Smooth muscle cell (in vitro differentiated cells): ENCODE measurements at regions not wholly inside any gene's neighbourhood (a gene's known extent, or its start where the extent isn't known, plus 50 kb on each side); places are given as distances from the start of the nearest gene placed in this dataset.

Experiments
- DNase-seq: peaks from one replicate; lab custom pipeline; 2025; ENCODE audit not compliant: unreplicated experiment; lab: John Stamatoyannopoulos, UW
- H2AFZ ChIP-seq: fragments of 200-600 bp; sonication (generic); 2 replicates; pipeline ENCODE4 v1.6.0; 2016; ENCODE audit warnings: antibody characterized with exemption, low read depth, mild to moderate bottlenecking
- H3F3A ChIP-seq: fragments of 200-600 bp; sonication (generic); 2 replicates; pipeline ENCODE4 v1.6.0; 2017; ENCODE audit warnings: antibody characterized with exemption, low read depth
- H3K27ac ChIP-seq: fragments of 200-600 bp; sonication (generic); 2 replicates; pipeline ENCODE4 v1.5.1; 2016; ENCODE audit warnings: low read depth, mild to moderate bottlenecking
- H3K27me3 ChIP-seq: fragments of 200-600 bp; sonication (generic); 2 replicates; pipeline ENCODE4 v1.6.1; 2016; ENCODE audit warnings: low read depth, mild to moderate bottlenecking
- H3K36me3 ChIP-seq: fragments of 200-600 bp; sonication (generic); 2 replicates; pipeline ENCODE4 v1.5.1; 2016; ENCODE audit warnings: low read depth
- H3K4me1 ChIP-seq: fragments of 200-600 bp; sonication (generic); 2 replicates; pipeline ENCODE4 v1.5.1; 2016; ENCODE audit warnings: low read depth
- H3K4me2 ChIP-seq: fragments of 200-600 bp; sonication (generic); 2 replicates; pipeline ENCODE4 v1.6.0; 2016; ENCODE audit warnings: mild to moderate bottlenecking
- H3K4me3 ChIP-seq: fragments of 200-600 bp; sonication (generic); 2 replicates; pipeline ENCODE4 v1.5.1; 2016; ENCODE audit warnings: mild to moderate bottlenecking
- H3K79me2 ChIP-seq: fragments of 200-600 bp; sonication (generic); 2 replicates; pipeline ENCODE4 v1.6.0; 2016; ENCODE audit warnings: low read depth, mild to moderate bottlenecking
- H3K9ac ChIP-seq: fragments of 200-600 bp; sonication (generic); 2 replicates; pipeline ENCODE4 v1.6.0; 2016; ENCODE audit warnings: low read depth
- H3K9me3 ChIP-seq: fragments of 200-600 bp; sonication (generic); replicated peaks from 2 replicates; pipeline ENCODE4 v1.5.1; 2016; ENCODE audit warnings: low read depth
- H4K20me1 ChIP-seq: fragments of 200-600 bp; sonication (generic); 2 replicates; pipeline ENCODE4 v1.6.0; 2016; ENCODE audit warnings: low read depth
- WGBS: methylation state at CpG from one replicate; pipeline ENCODE4 v1.1.7; 2016; ENCODE audit warnings: low lambda C conversion rate; 5-methylcytosine and 5-hydroxymethylcytosine counted together
- TF ChIP-seq, protein P1 (sequence below): fragments of 200-600 bp; sonication (generic); IDR thresholded peaks from 2 replicates; pipeline ENCODE4 v1.5.1; 2017; ENCODE audit warnings: borderline replicate concordance, mild to moderate bottlenecking, antibody characterized with exemption; ENCODE audit not compliant: insufficient read depth, poor library complexity, severe bottlenecking

DNA sequence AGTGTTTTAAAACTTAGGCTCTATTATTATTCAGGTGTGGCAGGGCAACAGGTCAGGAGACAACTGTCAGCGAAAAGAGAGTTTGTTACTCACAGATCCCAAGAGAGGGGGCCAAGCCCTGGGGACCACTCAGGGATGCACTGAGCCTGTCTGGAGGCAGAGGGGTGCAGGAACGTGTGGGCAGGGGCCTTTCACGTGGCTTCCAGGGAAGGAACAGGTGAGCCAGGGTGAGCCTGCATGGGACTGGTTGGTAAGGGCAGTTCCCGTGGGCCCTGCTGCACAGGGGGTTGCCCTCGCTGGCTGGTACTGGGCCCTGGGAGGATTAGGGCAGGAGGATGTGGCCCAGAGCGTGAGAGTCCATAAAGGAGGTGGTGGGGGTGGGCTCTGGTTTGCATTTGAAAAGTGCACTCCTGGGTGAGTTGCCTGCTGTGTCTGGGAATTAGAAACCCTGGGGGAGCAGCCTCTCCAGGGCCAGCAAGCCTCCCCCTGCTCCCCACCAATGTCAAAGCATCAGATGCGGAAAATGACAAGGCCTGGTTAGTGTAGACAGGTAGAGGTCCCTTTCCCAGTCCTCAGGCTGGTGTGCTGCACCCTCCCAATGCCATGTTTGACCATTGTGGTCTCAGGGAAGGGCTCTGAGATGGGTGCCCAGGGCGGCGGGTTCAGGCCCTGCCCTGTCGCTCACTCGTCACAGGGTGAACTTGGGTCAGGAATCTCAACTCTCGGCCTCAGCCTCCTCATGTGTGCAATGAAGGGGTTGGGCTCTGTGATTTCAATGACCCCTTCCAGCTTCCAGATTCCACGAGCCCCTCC is 127.4 kb upstream of the RPS6KA2 start:
- DNase-seq: no peak
- Histone ChIP-seq H3K27me3 (no peaks in the 10 kb centered on the region), H3K9me3 (no peaks in the 10 kb centered on the region), H3K27ac (no peak overlapping the region), H3K4me2 (no peak overlapping the region), H3K4me3 (no peak overlapping the region), H3K36me3 (no peaks in the 10 kb centered on the region), H3K4me1 (peaks cover 23% of the 10 kb centered on the region), H3K9ac (no peak overlapping the region), H3F3A (no peaks in the 10 kb centered on the region), H2AFZ (no peak overlapping the region), H4K20me1 (no peaks in the 10 kb centered on the region), H3K79me2 (no peaks in the 10 kb centered on the region)
- 91% methylated on average over 13 of the region's 13 CpGs for WGBS
- TF ChIP-seq, protein P1, sequence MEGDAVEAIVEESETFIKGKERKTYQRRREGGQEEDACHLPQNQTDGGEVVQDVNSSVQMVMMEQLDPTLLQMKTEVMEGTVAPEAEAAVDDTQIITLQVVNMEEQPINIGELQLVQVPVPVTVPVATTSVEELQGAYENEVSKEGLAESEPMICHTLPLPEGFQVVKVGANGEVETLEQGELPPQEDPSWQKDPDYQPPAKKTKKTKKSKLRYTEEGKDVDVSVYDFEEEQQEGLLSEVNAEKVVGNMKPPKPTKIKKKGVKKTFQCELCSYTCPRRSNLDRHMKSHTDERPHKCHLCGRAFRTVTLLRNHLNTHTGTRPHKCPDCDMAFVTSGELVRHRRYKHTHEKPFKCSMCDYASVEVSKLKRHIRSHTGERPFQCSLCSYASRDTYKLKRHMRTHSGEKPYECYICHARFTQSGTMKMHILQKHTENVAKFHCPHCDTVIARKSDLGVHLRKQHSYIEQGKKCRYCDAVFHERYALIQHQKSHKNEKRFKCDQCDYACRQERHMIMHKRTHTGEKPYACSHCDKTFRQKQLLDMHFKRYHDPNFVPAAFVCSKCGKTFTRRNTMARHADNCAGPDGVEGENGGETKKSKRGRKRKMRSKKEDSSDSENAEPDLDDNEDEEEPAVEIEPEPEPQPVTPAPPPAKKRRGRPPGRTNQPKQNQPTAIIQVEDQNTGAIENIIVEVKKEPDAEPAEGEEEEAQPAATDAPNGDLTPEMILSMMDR: no peak

DNA sequence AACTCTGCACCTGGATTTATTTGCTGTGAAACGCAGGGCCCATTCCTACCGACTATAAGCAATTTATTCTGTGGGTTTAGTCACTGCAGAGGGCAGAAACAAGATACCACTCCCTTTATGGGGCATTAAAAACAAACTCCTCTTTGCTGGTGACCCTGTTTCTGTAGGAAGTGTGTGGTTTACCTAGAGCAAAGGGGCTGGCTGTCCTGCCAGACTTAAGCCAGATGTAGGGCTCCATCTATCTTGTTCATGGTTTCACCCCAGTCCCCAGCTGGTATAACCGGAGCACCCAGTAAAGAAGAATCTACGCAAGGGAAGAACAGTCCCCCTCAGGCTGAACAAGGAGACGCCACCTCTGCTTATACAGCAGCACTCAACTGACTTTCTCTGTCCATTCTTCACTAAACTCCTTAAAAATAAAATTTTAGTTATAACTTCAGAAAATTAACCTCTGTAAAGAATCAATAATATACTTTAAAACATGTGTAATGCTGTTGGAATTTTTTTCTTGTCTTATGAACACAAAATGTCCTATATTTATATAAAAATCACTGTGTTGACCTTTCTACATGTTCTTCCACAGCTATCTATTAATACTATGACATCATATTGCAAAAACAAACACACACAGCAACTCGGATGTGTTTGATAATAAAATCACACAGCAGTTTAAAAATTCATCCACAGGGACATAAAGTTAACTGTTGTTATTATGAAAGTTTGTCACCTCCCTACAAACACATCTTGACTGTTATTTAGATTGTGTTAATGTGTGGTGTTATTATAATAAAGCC is 126.1 kb upstream of the RPS6KA2 start:
- no peaks in the 10 kb centered on the region for H4K20me1 ChIP-seq
- no peaks in the 10 kb centered on the region for H3K9me3 ChIP-seq
- no peaks in the 10 kb centered on the region for H3F3A ChIP-seq
- H2AFZ ChIP-seq: no peak overlapping the region
- no peak overlapping the region for H3K9ac ChIP-seq
- no peak overlapping the region for H3K4me2 ChIP-seq
- no peak overlapping the region for H3K4me3 ChIP-seq
- H3K27ac ChIP-seq: no peak overlapping the region
- no peaks in the 10 kb centered on the region for H3K27me3 ChIP-seq
- DNase-seq: no peak
- TF ChIP-seq, protein P1: no peak
- H3K79me2 ChIP-seq: no peaks in the 10 kb centered on the region
- 88% methylated on average over 6 of the region's 6 CpGs for WGBS
- no peaks in the 10 kb centered on the region for H3K36me3 ChIP-seq
- H3K4me1 ChIP-seq: peaks cover 21% of the 10 kb centered on the region

DNA sequence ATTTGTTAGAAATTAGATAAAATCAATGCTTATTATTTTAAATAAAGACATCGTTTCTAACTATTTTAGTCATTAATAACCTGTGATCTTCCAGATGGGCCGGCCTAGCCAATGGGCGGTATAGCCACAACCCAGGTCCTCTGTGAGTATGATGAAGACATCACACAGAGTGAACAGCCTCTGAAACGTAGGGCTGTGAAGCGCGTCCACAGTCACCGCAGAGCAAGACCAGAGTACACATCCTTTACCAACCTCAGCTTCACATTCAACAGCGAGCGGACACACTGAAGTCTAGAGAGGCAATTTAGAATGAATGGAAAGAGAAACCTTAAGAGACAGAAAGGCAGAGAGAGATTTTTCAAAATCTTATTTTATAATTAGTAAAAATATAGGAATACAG is 125.0 kb upstream of the RPS6KA2 start:
- Histone ChIP-seq H3K27ac (no peak overlapping the region), H4K20me1 (no peaks in the 10 kb centered on the region), H3F3A (no peaks in the 10 kb centered on the region), H3K79me2 (no peaks in the 10 kb centered on the region), H3K27me3 (no peaks in the 10 kb centered on the region), H3K4me3 (no peak overlapping the region), H2AFZ (no peak overlapping the region), H3K9ac (no peak overlapping the region), H3K4me2 (no peak overlapping the region), H3K9me3 (no peaks in the 10 kb centered on the region), H3K36me3 (no peaks in the 10 kb centered on the region), H3K4me1 (peaks cover 12% of the 10 kb centered on the region)
- TF ChIP-seq, protein P1: no peak
- no peak for DNase-seq
- WGBS: 92% methylated on average over 9 of the region's 9 CpGs
